ENCODE measurements at regions not wholly inside any gene's neighbourhood (a gene's known extent, or its start where the extent isn't known, plus 50 kb on each side); places are given as distances from the start of the nearest gene placed in this dataset.
"Not testable (repeated sequence)": the region's sequence is repeated elsewhere in the genome, so short reads cannot be mapped to it uniquely, and the experiment has no call there.

DNA sequence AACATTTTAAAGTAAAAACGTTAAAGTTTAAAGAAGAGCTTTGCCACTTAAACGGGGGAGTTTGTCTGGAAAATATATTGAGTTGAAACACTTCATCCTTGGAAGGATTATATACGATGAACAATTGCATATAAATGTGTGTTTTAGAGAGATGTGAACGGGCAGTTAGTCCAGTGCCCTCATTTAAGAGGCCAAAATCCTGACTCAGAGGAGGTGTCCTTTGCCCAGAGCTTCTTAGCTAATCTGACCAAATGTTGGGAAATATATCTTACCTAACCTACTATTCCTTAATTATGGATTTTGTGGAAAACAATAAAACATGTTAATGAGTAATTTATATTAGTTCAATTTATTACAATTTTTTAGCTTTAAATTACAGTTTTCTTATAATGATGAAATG, 327.2 kb upstream of the DIPK2B start:
- no peak for DNase-seq

DNA sequence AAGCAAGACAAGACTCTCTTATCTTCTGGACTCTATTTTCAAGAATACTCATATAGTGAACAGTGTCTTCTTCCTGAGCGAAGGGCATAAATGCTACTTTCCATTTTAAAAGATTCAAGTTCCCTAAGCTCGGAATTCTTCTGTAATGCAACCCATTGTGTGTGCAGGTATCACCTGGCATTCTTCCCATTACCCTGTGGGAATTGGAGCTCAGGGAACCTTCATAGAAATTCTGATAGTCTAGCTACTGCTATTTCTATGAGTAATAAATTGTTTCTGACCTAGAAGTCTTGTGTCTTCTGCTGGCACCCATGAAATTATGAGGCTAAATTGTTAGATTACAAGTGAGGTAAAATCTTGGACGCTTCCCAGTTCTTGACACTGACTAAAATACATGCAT, 324.1 kb upstream of the DIPK2B start:
- DNase-seq = no peak

DNA sequence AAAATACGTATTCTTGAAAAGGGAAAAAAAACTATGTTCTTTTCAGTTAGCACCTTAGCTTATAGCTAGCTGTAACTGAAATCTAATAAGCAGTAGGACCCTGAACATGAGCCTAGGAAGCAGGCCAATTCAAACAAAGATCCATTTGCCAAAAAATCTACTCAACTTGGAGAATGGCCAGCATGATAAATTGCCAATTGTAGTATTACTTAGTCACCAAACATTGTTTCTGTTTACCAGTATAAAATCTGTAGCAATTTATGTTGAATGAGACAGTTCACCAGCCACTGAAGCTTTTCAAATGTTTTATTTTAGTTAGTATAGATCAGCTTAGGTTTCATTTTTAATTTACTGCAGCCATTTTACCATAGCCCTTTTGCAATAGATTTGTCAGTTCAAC, 323.6 kb upstream of the DIPK2B start:
- no peak for DNase-seq

DNA sequence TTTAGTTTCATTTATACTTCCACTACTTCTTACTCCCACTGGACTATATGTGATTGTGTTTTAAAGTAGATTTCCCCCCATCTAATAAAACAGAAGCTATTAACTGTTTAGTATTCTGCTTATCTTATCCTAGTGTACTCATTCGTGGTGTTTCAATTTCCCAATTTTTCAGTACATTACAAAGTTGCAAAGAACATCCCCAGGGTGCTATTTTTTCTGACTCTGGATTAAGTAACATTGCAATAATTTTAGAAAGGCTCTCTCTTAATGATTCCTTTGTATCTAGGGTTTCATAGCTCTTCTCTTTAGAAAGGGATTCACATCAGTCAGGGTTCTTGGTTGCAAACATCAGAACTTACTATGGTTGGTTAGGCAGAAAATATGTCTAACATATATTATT, 317.9 kb upstream of the DIPK2B start:
- no peak for DNase-seq

DNA sequence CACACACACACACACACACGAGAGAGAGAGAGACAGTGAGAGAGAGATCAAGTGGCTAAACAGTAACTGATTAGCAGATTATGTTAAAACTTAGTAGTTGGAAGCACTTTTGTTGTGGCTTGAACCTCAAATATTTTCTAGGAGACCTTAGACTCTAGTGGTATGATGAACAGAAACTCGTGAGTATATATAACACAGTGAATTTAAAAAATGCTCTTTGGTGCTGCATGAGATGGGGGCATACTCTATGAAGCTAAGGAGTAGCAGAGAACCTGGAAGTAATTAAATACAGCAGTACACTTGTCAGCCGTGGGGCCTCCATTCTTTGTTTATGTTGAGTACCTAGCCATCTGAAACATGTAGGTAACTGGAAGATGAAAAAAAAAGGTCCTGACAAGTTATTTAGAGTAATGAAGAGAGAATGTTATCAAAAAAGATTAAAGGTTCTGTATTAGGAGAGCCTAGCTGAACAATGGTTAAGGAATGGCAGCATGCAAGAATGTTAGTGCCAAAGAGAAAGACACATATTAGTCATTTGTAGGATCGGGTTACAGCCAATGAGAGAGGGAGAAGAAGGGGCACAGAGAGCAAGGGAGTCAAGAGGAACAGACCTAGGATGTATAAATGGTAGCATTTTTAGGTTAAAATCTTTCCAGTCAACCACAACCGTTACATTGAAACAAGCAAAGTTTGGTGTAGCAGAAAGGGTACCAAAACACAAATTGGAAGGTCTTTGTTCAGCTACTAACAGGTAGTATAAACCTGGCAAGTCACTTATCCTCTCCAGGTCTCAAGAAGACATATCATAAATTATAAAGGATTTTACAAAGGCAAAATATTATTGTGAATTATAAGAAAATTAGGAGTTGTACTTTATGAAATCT, 316.7 kb upstream of the DIPK2B start:
- no peak for DNase-seq

DNA sequence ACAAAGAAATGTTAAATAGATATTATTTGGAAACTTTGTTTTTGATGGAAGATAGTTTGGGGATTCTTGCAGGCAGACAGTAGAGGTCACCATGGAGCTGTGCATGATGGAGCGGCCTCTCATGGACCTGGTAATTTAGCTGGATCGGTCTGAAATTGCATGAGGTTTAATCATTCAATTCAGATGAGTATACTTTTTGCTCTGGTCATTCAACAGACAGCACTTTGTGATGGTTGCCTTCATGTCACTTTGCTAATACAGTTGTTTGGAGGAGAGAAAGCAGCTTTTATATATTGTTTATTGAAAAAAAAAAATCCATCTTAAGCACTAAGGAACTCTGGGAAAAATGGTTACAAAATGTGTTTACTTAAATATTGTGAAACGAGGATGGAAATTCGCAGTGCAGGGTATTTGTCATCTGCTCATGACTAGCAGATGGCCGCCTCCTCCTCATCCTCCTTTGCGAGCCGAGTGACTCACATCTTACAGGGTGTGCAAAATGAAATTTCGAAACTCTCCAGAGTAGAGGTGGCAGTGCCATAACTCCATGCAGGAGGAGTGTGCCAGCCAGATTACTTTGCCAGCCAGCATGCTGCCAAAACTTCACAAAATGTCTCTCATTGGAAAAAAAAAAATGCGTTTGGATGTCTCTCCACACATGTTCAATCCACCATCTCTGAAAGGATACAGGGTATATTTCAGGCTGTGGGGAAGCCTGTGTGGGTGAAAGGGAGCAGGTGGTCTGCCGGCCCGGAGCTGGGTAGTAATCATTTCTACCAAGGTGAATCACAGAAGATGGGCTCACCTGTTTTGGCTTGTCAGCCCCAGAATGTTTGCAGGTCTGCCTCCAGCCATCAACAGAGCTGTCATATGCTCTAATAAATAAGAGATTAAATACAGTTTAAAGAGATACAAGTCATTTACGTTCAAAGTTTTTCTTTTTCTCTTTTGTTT, 314.9 kb upstream of the DIPK2B start:
- no peak for DNase-seq

DNA sequence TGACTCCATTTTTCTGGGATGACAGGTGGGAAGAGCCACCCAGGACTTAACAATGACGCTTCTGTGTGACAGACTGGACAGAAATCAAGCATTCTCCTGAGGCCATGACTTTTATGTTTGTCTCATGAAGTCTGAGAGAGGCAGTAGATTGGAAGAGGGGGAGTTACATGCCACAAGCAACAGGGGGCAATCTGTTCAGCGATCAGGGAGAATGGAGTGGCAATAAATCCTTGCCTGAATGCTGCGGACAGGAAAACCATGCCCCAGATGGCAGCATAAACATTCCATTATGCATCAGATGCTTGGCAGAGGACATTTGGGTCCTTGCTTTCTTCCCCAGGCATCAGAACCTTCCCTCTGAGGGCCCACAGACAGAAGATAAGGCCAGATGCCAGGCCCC, 312.4 kb upstream of the DIPK2B start:
- DNase-seq = no peak

DNA sequence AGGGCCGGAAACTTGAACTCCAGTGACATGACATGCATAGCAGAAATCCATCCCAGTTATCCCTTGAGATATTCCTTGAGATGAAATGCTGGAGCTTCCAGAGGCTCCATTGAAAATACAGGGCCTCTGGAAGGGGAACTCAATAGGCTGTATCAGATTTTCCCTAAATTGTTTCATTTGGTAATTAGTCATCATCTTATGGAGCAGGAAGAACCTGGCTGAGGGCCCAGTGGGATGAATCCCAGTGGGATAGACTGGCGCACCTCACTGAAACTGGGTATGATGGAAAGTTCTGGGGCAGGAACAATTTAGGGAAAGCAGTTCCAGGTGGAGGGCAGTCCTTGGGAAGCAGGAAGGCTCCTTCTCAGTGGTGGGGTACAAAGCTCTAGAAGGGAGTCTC, 307.8 kb upstream of the DIPK2B start:
- DNase-seq = no peak

DNA sequence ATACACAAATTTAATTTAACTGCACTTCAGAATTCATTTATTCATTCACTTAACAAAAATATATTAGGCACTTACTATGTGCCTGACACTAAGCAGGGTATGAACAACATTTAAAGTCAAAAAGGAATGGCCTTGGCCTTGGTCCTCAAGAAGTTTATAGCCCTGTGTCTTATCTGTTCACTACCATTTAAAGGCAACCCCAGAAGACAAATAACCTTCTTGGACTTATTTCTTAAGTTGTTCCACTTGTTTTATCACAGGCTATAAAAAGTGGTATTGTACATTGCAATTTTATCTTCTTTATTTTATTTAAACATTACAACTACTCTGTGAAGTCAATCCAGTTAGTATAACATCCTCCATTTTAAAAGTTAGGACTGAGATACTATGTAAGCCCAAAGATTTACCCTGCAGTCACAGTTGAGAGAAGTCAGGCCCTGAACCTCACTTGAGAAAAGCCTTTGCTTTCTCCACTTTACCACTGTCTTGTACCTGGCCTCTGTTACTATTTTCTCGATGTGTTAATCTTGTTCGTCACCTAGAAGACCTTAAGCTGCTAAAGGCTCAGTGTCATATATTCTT, 305.6 kb upstream of the DIPK2B start:
- DNase-seq = no peak

DNA sequence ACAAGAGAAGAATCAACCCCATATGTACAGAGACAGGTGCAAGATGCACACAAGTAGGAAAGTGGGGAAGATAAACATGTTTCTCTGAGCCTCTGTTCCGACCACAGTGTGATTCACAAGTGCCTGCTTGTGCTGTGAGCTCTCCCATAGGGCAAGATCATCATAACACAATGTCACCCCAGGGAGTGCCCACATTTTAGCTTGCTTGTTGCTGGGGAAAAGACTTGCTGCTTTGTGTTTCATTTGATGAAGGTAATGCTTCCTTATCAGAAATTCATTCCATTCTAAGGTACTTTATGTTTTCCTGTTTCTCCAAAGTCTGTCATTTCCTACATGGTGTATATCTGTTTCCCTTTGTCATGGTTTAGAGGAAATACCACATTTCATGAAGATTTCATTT, 304.5 kb upstream of the DIPK2B start:
- no peak for DNase-seq

DNA sequence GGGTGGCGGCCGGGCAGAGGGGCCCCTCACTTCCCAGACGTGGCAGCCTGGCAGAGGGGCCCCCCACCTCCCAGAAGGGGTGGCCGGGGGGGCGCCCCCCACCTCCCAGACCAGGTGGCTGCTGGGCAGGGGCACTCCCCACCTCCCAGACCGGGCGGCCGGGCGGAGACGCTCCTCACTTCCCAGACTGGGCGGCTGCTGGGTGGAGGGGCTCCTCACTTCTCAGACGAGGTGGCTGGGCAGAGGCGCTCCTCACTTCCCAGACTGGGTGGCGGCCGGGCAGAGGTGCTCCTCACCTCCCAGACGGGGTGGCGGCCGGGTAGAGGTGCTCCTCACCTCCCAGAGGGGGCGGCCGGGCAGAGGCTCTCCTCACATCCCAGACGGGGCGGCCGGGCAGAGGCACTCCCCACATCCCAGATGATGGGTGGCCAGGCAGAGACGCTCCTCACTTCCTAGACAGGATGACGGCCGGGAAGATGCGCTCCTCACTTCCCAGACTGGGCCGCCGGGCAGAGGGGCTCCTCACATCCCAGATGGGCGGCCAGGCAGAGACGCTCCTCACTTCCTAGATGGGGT, 303.2 kb upstream of the DIPK2B start:
- not testable (repeated sequence) for DNase-seq

DNA sequence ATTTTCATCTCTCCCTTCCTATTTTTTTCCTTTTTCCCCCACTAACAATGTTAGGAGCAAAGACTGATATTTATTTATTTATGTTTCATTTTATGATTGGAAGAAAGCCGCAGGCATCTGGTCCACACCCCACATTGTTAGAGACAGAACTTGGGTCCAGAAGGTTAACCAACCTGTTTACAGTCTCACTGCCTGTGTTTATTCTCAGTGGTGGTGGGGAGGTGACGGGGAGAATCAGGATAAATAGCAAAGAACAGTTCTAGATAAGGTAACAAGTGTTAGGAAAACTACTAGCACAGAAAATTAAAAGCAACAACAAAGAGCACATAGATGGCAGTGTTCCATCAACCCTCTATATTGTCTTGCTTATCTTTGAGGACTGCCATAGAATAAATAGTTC, 301.7 kb upstream of the DIPK2B start:
- DNase-seq = no peak

DNA sequence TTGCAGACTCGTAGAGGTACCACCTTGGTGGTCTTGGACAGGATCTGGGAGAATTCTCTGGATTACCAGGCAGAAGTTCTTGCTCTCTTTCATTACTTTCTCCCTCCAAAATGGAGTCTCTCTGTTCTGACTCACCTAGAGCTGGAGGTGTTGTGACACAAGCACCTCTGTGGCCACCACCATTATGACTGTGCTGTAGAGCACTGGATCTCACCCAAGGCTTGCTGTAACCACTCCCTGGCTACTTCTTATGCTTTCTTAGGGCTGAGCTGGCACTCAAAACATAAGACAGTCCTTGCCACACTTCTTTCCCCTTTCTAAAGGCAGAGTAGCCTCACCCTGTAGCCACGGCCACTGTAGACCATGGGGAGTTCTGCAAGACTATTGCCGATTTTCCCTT, 296.6 kb upstream of the DIPK2B start:
- DNase-seq = no peak

DNA sequence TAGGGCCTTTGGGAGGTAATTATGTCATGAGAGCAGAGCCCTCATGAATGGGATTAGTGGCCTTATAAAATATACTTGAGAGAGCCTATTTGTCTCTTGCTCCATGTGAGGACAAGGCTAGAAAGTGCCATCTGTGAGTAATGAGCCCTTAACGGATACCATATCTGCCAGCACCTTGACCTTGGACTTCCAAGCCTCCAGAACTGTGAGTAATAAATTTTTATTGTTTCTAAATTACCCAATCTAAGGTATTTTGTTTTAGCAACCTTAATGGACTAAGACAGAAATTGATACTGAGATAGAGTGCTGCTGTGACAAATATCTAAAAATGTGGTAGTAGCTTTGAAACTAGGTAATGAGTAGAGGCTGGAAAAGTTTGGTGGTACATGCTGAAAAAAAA, 285.0 kb upstream of the DIPK2B start:
- no peak for DNase-seq

DNA sequence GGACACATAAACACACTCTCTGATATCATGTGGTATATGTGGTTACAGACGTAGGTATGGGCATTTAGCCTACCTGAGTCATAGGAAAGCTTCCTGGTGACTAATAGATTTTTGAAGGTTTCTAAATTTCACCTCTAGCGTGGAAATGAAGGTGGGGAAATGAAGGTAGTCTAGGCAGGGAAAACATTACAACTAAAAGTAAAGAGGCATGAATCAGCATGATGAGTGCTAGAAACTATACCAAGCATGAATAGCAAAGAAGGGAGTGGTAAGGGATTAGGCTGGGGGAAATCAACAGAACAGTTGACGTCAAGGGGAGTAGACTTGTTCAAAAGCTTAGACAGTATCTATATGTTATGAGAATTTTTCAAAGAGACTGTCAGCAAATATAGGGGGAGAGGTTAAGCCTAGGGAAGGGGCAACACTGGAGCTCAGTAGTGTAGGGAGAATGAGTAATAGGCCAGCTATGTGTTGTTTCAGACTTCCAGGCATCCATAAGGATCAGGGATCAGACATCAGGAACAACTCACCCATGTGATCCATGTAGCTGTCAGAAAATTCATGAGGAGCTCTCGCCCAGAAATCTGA, 279.3 kb upstream of the DIPK2B start:
- no peak for DNase-seq

DNA sequence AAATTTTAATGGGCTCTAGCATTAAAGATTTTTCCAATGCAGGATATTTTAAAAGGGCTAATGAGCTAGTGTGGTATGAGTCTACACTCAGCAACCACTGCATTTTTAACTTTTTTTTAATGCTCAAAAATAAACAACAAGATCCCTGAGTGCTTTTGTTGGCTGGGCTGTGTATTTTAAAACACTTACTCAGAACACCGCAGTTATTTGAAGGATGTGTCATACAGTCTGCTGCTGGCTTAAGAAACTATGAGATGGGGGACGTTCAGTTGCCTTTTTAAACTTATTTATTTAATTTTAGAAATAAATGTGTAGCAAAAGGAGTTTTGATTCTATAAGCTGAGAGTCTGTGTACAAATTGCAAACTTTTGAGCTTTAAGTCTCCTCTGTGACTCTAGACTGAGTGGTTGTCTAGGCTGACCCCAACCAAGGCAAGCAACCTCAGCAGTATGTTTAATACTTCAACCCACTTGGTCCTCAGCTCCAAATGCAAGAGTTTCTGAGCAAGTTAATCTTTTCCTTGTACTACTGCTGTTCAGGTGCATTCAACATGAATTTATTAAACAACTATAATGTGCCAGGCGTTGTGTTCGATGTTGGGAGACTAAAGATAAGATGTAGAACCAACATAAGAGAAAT, 278.6 kb upstream of the DIPK2B start:
- DNase-seq = no peak

DNA sequence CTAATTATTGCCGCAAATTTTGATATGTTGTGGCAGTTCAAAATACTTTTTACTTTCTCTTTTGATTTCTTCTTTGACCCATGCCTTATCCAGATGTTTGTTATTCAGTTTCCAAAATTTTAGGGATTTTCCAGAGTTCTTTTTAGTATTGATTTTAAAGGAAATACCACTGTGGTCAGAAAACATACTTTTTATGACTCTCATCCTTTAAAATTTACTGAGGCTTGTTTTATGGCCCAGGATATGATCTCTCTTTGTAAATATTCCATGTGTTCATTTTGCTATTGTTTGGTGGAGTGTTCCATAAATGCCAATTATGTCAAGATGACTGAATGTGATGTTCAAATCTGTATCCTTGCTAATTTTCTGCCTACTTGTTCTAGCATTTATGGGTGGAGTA, 272.3 kb upstream of the DIPK2B start:
- no peak for DNase-seq

DNA sequence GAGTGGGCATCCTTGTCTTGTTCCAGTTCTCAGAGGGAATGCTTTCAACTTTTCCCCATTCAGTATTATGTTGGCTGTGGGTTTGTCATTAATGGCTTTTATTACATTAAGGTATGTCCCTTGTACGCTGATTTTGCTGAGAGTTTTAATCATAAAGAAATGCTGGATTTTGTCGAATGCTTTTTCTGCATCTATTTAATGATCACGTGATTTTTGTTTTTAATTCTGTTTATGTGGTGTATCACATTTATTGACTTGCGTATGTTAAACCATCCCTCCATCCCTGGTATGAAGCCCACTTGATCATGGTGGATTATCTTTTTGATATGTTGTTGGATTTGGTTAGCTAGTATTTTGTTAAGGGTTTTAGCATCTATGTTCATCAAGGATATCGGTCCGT, 266.9 kb upstream of the DIPK2B start:
- DNase-seq = not testable (repeated sequence)

DNA sequence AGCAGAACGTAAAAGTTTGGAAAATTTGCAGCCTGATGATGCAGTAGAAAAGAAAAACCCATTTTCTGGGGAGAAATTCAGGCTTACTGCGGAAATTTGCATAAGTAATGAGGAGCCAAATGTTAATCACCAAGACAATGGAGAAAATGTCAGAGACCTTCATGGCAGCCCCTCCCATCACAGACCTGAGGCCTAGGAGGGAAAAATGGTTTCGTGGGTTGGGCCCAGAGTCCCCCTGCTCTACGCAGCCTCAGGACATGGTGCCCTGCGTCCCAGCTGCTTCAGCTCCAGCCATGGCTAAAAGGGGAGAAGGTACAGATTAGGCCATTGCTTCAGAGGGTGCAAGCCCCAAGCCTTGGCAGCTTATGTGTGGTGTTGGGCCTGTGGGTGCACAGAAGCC, 255.1 kb upstream of the DIPK2B start:
- not testable (repeated sequence) for DNase-seq

DNA sequence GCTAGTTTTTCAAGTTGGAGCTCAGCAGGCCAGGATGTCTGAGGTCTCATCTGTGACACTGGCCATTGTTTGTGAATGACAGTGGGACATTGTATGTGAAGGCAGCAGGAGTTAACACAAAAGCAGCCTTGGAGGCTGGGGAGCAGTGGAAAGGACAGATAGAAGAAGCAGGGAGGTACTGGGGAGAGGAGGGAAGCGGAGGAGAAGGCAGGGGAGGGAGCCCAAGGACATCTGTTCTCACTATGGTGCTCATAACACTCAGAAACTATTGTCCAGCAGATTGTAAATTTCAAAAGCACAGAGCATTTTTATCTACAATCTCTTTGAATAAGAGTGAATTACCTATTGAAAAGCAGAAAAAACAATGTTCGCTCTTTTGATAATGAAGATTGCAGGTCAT, 253.6 kb upstream of the DIPK2B start:
- DNase-seq = no peak

DNA sequence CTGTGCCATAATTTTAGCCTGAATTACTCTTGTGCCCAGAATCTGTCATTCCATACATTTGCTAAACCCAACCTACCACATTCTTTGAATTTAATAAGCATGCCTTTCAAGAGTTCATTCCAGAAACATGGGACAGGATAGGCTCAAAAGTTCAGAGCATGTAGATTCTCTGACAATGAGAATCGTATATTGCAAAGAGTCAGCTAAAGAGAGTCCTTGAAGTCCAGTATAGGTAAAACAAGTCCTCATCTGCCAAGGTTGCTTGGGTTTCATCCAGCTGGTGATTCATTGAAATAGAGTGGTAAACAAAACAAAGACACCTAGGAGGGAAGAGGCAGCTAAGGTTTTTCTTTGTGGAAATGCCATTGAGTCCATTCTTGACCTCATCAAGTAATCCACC, 249.3 kb upstream of the DIPK2B start:
- DNase-seq = no peak

DNA sequence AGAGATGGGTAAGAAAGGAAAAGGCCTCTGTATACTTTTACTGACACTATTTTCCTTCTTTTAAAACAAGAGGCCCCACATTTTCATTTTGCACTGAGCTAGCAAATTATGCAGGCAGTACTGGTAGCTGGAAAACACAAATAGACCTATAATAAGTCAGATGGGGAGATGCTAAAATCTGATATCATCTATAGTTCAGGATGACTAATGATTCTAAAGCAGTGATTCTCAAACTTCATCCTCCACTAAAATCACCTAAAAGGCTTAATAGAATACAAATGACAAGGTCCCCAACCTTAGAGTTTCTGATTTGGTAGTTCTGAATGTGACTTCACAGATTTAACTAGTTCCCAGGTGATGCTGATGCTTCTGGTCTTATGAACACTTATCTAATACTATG, 247.3 kb upstream of the DIPK2B start:
- DNase-seq = no peak

Measured in NCI-H510A (cell line).